ENCODE measurements at regions not wholly inside any gene's neighbourhood (a gene's known extent, or its start where the extent isn't known, plus 50 kb on each side); places are given as distances from the start of the nearest gene placed in this dataset.

DNA sequence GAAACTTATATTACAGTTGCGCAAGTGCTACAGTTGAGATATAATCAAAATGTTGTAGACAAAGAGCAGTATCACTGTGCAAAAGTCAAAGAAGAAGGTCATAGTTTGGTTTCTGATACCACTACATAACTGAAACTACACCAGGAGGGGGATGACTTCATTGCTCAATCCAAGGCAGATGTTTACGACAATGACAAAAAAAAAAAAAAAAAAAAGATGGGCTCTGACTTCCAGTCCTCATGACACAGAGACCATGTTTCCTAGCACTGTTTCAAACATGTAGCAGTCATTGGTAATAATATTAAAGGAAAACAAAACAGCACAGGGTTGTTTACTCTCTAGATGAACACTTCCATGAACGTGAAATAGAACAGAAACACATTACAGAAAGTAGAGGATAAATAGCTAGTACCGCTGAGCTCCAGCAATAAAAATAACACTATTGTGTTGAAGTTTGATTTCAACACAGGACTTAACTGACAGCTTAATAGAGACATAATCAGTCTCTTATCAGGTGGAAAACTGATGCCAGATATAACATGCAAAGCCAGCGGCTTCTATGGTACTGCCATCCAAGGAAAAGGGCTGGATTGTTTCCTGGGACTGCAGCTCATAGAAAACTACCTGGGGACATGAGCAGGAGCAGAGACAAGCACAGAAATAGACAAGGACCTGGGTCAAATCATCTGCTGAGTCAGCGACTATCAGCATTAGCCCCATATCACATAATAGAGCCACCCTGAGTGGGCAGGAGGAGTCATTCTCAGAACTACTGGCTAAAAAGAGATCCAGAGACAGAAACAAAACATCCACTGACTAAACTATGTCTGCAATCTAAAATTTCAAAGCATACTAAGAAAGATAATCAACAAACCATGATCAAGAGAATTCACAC is 463.6 kb upstream of the SOX9 start:
- Mint-ChIP-seq H3K4me1 (ENCODE audit: low read depth) (no peaks in the 10 kb centered on the region), H3K9me3 (peaks cover 9% of the 10 kb centered on the region), H3K27me3 (ENCODE audit: low read depth) (no peaks in the 10 kb centered on the region), H3K36me3 (ENCODE audit: low read depth) (no peaks in the 10 kb centered on the region), H3K27ac (no peak overlapping the region), H3K4me3 (no peak overlapping the region)
- DNase-seq, result no peak
- CTCF ChIA-PET, result no interaction called here
- intact Hi-C loops (cut with micrococcal nuclease), result no loop called here

DNA sequence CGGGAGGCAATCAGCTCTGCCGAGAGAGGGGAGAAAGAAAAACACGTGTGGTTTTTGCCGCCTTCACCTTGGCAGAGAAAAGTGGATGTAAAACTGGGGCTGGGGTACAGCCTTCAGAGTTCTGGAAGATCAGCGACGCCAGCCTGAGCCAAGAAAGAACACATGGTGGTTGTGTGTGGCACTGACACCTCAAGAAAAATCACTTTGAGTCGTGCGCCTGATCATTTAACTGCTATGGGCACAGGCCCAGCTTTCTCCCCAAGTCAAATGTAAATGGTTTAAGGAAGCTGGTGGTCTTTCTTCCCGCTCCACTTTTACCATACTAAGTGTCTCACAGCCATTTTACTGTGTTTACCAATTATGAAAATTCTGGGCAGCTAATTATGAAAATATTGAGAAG is 461.8 kb upstream of the SOX9 start:
- Mint-ChIP-seq H3K27me3 (ENCODE audit: low read depth) (no peaks in the 10 kb centered on the region), H3K4me3 (no peak overlapping the region), H3K36me3 (ENCODE audit: low read depth) (no peaks in the 10 kb centered on the region), H3K9me3 (peaks cover 11% of the 10 kb centered on the region), H3K4me1 (ENCODE audit: low read depth) (no peaks in the 10 kb centered on the region), H3K27ac (no peak overlapping the region)
- intact Hi-C loops (cut with micrococcal nuclease), result no loop called here
- CTCF ChIA-PET, result no interaction called here
- DNase-seq, result no peak

DNA sequence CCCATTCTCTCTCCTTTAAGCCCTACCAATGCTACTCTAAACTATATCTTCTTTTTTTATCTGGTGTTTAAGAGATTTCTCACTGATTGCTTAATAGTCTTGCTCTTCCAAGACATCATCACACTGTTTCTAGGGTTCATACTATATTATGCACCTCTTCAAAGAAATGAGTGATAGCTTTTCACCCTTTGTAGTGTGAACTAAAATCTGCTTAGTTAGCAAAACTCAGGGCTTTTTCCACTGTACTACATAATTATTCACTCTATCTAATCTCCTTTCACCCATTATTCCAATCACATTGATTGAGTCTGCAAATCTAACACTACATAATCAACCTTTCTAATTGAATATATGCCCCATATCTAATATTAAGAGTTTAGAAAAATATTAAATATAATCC is 456.0 kb upstream of the SOX9 start:
- H3K9me3 Mint-ChIP-seq, result peaks cover 22% of the 10 kb centered on the region
- H3K4me1 Mint-ChIP-seq (ENCODE audit: low read depth), result no peaks in the 10 kb centered on the region
- H3K36me3 Mint-ChIP-seq (ENCODE audit: low read depth), result peaks cover 2% of the 10 kb centered on the region
- H3K27ac Mint-ChIP-seq, result no peak overlapping the region
- no peak for DNase-seq
- CTCF ChIA-PET, result no interaction called here
- intact Hi-C loops (cut with micrococcal nuclease), result no loop called here
- no peak overlapping the region for H3K4me3 Mint-ChIP-seq
- H3K27me3 Mint-ChIP-seq (ENCODE audit: low read depth), result no peaks in the 10 kb centered on the region

DNA sequence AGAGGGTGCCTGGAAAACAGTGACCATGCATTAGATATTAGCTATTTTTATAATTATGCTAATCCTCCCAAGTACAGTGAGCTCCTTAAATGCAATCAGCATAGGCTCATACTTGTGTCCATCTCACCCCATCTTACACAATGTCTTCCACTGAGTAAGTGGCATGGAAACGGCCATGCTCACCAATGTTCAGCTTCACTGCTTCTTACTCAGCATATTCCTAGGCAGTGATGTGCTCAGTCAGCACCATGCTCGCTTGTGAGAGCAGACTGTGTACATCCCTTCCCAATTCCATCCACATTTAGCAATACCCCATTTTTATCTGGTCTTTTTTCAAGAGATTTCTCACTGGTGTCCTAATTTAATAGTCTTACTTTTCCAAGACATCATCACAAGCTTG is 454.8 kb upstream of the SOX9 start:
- no peak overlapping the region for H3K27ac Mint-ChIP-seq

DNA sequence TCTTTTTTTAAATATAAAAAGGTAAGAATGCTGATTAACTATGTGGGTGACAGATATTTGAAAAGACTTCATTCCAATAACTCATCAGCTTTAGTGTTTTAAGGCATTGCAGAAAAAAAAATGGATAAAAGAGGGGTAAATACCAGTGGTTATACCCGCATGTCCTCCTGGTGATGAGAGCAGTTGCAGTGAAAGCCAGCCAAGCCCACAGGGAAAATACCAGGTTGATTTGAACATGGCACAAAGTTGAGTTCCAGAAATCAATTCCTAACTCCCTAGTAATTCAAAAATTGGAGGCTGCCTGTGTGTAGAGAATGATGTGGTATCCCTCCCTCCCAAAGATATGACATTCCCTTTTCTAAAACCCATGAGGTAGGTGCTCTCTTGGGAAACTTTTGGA is 453.2 kb upstream of the SOX9 start:
- intact Hi-C loops (cut with micrococcal nuclease), result no loop called here
- DNase-seq, result no peak
- Mint-ChIP-seq H3K4me1 (ENCODE audit: low read depth) (no peaks in the 10 kb centered on the region), H3K4me3 (no peak overlapping the region), H3K27me3 (ENCODE audit: low read depth) (no peaks in the 10 kb centered on the region), H3K27ac (no peak overlapping the region), H3K36me3 (ENCODE audit: low read depth) (peaks cover 2% of the 10 kb centered on the region), H3K9me3 (peaks cover 24% of the 10 kb centered on the region)
- CTCF ChIA-PET, result no interaction called here

More for the DNA sequence above, 454.8 kb upstream of the SOX9 start:
- Mint-ChIP-seq H3K36me3 (ENCODE audit: low read depth) (peaks cover 2% of the 10 kb centered on the region), H3K4me3 (no peak overlapping the region), H3K9me3 (peaks cover 22% of the 10 kb centered on the region), H3K4me1 (ENCODE audit: low read depth) (no peaks in the 10 kb centered on the region), H3K27me3 (ENCODE audit: low read depth) (no peaks in the 10 kb centered on the region)
- CTCF ChIA-PET, result no interaction called here
- no peak for DNase-seq
- intact Hi-C loops (cut with micrococcal nuclease), result no loop called here

DNA sequence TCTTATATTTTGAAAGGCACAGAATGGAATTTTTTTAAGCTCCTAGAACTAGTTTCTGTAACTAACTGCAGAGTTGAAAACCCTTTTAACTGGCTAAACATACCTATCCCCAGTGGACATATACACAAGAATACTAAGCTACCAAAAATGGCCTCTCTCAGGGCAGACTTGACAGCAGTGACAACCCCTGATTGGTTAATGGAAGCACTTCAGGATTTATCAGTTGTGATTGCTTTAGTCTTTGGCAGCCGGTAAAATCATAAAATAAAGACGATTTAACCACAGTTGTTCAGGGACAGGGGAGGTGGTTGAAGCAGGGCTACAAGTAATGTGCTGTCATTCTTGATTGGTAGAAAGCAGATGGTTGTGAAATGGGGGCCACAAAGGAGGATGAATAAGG is 452.0 kb upstream of the SOX9 start:
- no peak overlapping the region for H3K4me3 Mint-ChIP-seq
- intact Hi-C loops (cut with micrococcal nuclease), result no loop called here
- no peak for DNase-seq
- H3K4me1 Mint-ChIP-seq (ENCODE audit: low read depth), result no peaks in the 10 kb centered on the region
- CTCF ChIA-PET, result interaction anchor here (0.5 kb wide), 1 partner anchor 32 kb away, joined by 4 read pairs; no protein-coding TSS in a partner anchor
- H3K36me3 Mint-ChIP-seq (ENCODE audit: low read depth), result peaks cover 2% of the 10 kb centered on the region
- H3K27me3 Mint-ChIP-seq (ENCODE audit: low read depth), result no peaks in the 10 kb centered on the region
- H3K27ac Mint-ChIP-seq, result no peak overlapping the region
- peaks cover 24% of the 10 kb centered on the region for H3K9me3 Mint-ChIP-seq

DNA sequence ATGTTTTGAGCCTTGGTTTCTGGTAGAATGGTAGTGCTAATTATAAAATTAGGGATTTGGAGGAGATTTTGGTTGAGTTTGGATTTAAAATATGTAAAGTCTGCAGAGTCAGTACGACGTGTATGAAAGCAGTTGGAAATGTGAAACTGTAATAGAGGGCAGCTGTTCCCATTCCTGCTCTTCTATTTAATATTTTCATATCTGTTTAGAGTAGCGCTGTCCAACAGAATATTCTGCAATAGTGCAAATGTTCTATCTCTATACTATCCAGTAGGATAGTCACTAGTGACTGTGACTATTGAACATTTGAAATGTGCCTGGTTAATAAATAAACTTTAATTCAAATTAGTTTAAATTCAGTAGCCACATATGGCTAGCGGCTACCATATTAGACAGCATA is 443.4 kb upstream of the SOX9 start:
- H3K4me3 Mint-ChIP-seq, result no peak overlapping the region
- H3K9me3 Mint-ChIP-seq, result peaks cover 8% of the 10 kb centered on the region
- no peak for DNase-seq
- H3K27me3 Mint-ChIP-seq (ENCODE audit: low read depth), result no peaks in the 10 kb centered on the region
- no peaks in the 10 kb centered on the region for H3K36me3 Mint-ChIP-seq (ENCODE audit: low read depth)
- intact Hi-C loops (cut with micrococcal nuclease), result no loop called here
- H3K4me1 Mint-ChIP-seq (ENCODE audit: low read depth), result no peaks in the 10 kb centered on the region
- CTCF ChIA-PET, result no interaction called here
- no peak overlapping the region for H3K27ac Mint-ChIP-seq

DNA sequence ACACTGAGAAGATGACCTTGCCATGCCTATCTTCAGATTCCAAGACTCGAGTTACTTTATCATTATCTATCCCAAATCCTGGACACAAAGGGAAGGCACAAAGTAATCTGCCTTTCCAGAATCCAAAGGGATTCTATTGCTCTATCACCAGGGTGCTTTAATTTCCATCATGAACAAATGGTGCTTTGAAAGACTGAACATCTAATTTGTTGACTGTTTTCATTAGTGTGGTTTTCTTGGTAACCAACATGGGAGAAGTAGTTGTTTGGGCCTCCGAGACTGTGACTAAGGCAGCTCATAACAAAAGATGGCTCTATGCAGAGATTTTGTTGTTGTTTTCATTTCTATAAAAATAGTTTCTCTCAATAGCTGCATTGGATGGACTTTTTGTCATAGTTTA is 441.0 kb upstream of the SOX9 start:
- Mint-ChIP-seq H3K9me3 (peaks cover 6% of the 10 kb centered on the region), H3K27me3 (ENCODE audit: low read depth) (no peaks in the 10 kb centered on the region), H3K27ac (no peak overlapping the region), H3K4me1 (ENCODE audit: low read depth) (no peaks in the 10 kb centered on the region), H3K4me3 (no peak overlapping the region), H3K36me3 (ENCODE audit: low read depth) (no peaks in the 10 kb centered on the region)
- CTCF ChIA-PET, result no interaction called here
- DNase-seq, result no peak
- intact Hi-C loops (cut with micrococcal nuclease), result no loop called here

DNA sequence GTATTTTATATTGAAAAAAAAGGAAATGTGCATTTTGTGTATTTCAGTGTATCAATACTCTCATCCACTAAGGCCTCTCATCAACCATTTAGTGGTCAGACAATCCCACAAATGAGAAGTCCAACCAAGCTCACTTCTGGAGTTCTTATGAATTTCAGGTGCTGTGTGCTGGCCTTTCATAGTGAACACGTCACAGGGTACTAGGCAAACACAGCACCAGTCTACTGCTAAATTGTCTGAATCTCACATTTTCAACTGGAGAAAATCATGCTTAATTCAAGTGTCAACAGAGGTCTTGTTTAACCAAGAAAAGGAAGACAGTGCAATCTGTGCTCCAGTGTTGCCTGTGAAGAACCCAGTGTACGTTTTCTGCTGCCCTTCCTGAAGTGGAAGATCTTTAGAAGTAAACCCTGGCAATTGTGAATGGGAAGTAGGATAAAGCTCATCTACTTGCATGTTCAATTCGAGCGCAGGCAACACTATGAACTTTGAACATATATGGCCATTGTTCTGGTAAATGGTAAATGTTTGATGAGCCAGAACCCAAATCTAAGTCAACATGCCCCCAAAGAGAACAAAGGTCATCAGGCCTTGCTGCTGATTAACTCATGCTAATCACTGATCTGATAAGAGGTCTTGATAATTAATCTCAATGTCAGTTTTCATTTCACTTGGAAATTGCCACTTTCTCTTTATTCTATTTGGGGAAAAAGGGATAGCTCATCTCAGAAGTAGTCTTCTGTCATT is 439.2 kb upstream of the SOX9 start:
- intact Hi-C loops (cut with micrococcal nuclease), result no loop called here
- Mint-ChIP-seq H3K27me3 (ENCODE audit: low read depth) (no peaks in the 10 kb centered on the region), H3K4me1 (ENCODE audit: low read depth) (no peaks in the 10 kb centered on the region), H3K36me3 (ENCODE audit: low read depth) (no peaks in the 10 kb centered on the region), H3K9me3 (peaks cover 4% of the 10 kb centered on the region), H3K4me3 (no peak overlapping the region), H3K27ac (no peak overlapping the region)
- no peak for DNase-seq
- CTCF ChIA-PET, result no interaction called here

DNA sequence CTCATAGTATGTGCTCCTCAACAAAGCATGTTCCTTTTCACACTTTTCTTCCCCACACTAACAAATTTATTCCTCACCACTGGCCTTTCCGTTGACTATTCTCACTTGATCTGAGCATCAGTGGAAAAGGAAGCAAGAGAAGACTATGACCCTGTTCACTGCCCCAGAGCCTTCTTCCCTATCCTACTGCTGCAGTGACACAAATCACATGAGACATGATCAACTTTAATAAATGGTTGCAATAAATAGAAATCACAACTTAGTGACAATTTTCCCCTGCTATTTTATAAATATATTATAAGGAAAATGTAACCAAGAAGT is 438.7 kb upstream of the SOX9 start:
- Mint-ChIP-seq H3K27me3 (ENCODE audit: low read depth) (no peaks in the 10 kb centered on the region), H3K4me3 (no peak overlapping the region), H3K36me3 (ENCODE audit: low read depth) (no peaks in the 10 kb centered on the region), H3K9me3 (peaks cover 4% of the 10 kb centered on the region), H3K27ac (no peak overlapping the region), H3K4me1 (ENCODE audit: low read depth) (no peaks in the 10 kb centered on the region)
- intact Hi-C loops (cut with micrococcal nuclease), result no loop called here
- CTCF ChIA-PET, result no interaction called here
- no peak for DNase-seq

DNA sequence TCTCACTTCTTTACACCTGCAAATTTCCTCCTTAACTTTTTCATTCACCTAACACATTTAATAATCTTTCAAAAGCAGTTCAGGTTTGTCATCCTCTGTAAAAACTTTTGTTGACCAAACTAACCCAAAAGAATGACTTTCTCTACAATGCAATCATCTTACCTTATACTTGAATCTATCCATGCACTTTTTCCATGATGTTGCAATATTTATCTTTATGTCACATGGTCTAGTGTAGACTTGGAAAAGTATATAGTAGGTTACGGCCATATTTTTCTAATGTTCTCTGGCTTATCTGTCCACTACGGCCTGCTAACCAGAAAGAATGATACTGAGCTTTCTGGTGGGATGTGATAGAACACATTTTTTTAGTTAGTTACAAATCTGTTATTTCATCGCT is 431.0 kb upstream of the SOX9 start:
- Mint-ChIP-seq H3K4me3 (no peak overlapping the region), H3K27ac (no peak overlapping the region), H3K4me1 (ENCODE audit: low read depth) (no peaks in the 10 kb centered on the region), H3K27me3 (ENCODE audit: low read depth) (no peaks in the 10 kb centered on the region), H3K36me3 (ENCODE audit: low read depth) (no peaks in the 10 kb centered on the region), H3K9me3 (peaks cover 2% of the 10 kb centered on the region)
- CTCF ChIA-PET, result no interaction called here
- DNase-seq, result no peak
- intact Hi-C loops (cut with micrococcal nuclease), result no loop called here

DNA sequence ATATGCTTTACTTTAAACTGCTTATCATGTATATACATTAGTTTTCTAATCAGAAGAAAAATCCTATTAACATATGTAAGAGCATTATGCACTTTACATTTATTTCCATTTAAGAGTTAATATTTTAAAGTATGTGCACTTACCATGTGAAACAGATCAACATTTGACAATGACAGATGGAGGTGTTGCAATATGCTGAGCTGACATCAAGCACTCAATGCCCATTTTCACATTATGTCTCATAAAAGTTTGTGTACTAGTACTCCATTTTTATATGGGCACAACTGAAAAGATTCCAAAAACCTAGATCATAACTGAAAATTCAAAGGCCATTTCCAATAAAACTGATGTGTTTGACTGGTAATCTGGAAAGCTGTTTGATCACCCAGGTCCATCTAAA is 420.9 kb upstream of the SOX9 start:
- Mint-ChIP-seq H3K4me3 (no peak overlapping the region), H3K9me3 (peaks cover 13% of the 10 kb centered on the region), H3K36me3 (ENCODE audit: low read depth) (no peaks in the 10 kb centered on the region), H3K4me1 (ENCODE audit: low read depth) (no peaks in the 10 kb centered on the region), H3K27ac (no peak overlapping the region), H3K27me3 (ENCODE audit: low read depth) (no peaks in the 10 kb centered on the region)
- no peak for DNase-seq
- intact Hi-C loops (cut with micrococcal nuclease), result no loop called here
- CTCF ChIA-PET, result no interaction called here

DNA sequence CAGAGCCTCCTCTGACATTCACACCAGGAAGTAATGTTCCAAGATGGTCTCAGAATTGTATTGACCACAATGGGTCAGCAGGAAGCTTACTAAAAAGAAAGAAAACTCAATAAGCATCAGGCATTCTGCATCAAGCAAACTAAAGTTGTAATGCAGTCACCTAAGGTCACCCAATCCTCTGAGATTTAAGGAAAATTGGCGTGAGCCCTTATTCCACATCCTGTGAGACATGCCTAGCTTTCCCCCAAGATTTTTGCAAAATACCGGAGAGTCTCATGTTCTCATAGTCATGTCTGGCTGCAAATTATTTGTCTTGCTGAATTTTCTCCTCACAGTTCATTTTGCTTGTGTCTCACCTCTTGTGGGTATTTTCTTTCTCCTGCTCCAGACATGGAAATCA is 417.1 kb upstream of the SOX9 start:
- Mint-ChIP-seq H3K9me3 (peaks cover 9% of the 10 kb centered on the region), H3K4me1 (ENCODE audit: low read depth) (no peaks in the 10 kb centered on the region), H3K4me3 (no peak overlapping the region), H3K36me3 (ENCODE audit: low read depth) (no peaks in the 10 kb centered on the region), H3K27me3 (ENCODE audit: low read depth) (no peaks in the 10 kb centered on the region), H3K27ac (no peak overlapping the region)
- intact Hi-C loops (cut with micrococcal nuclease), result no loop called here
- DNase-seq, result no peak
- CTCF ChIA-PET, result no interaction called here

Data from activated naive CD4-positive, alpha-beta T cell treated with anti-CD3 and anti-CD28 coated beads for 36 hours (primary cell).